Gastrocnemius medialis (tissue), 4 donors: ENCODE measurements at regions not wholly inside any gene's neighbourhood (a gene's known extent, or its start where the extent isn't known, plus 50 kb on each side); places are given as distances from the start of the nearest gene placed in this dataset.

Experiments
- ATAC-seq, 2 donors: fragments of 150-250 bp; one replicate each; pipeline ENCODE4 v1.9.1; 2016
- DNase-seq, 2 donors: peaks; one replicate each; pipeline ENCODE4 v3.0.0-alpha.2; 2019
- H3K27ac ChIP-seq, 4 donors: fragments of 200-600 bp; sonication (generic); 1 replicate in 1 of 4; 2 replicates in 3 of 4; pipeline ENCODE4 v1.5.1; 2016 to 2018; ENCODE audit warnings: mild to moderate bottlenecking in 2 of 4, moderate library complexity in 1 of 4
- H3K27me3 ChIP-seq, 3 donors: fragments of 200-600 bp; sonication (generic) in 2 of 3; 1 replicate in 1 of 3; 2 replicates in 2 of 3; pipeline versions ENCODE4 v1.5.1 to v1.6.0; 2016 to 2019; ENCODE audit warnings: mild to moderate bottlenecking in 1 of 3, moderate library complexity in 1 of 3
- H3K36me3 ChIP-seq, 2 donors: fragments of 200-600 bp; sonication (generic) in 1 of 2; one replicate each; pipeline ENCODE4 v1.5.1; 2017 to 2018
- H3K4me1 ChIP-seq, 2 donors: fragments of 200-600 bp; sonication (generic) in 1 of 2; one replicate each; pipeline ENCODE4 v1.5.1; 2016 to 2017; ENCODE audit warnings: mild to moderate bottlenecking in 2 of 2
- H3K4me3 ChIP-seq, 4 donors: fragments of 200-600 bp; sonication (generic) in 3 of 4; 1 replicate in 1 of 4; 2 replicates in 3 of 4; pipeline ENCODE4 v1.5.1; 2016 to 2019; ENCODE audit warnings: mild to moderate bottlenecking in 2 of 4
- H3K9me3 ChIP-seq, 3 donors: fragments of 200-600 bp; sonication (generic) in 2 of 3; 1 replicate in 1 of 3; 2 replicates in 2 of 3; pipeline ENCODE4 v1.5.1; 2016 to 2019
- POLR2A ChIP-seq, 2 donors: fragments of 450-650 bp; IDR thresholded peaks; one replicate each; pipeline ENCODE4 v1.6.1; 2017; ENCODE audit warnings: antibody characterized with exemption in 2 of 2, mild to moderate bottlenecking in 2 of 2, moderate library complexity in 2 of 2
- in situ Hi-C, 4 donors: fragments of 200-750 bp; cut with MboI; loops; one replicate each; pipeline versions ENCODE4 v1.15.0 to v1.8.0; 2017; ENCODE audit warnings: low sequenced_read_pairs in 4 of 4
- intact Hi-C: fragments of 100-400 bp; cut with DNase I; formaldehyde crosslinking; loops from one replicate; pipeline ENCODE4 v1.15.1; 2023; ENCODE audit warnings: low total_unique reads
- TF ChIP-seq, protein P1 (sequence below), 5 experiments: fragments of 450-650 bp in 3 of 5; fragments of 200-600 bp in 2 of 5; sonication (generic) in 2 of 5; IDR thresholded peaks in 4 of 5; conservative IDR thresholded peaks in 1 of 5; 1 replicate in 4 of 5; 2 replicates in 1 of 5; pipeline ENCODE4 v1.5.1; 2016 to 2019; ENCODE audit warnings: antibody characterized with exemption in 5 of 5, mild to moderate bottlenecking in 3 of 5, moderate library complexity in 3 of 5

- in situ Hi-C loops, result no loop called here
- DNase-seq, result no peak
- Histone ChIP-seq H3K27ac (no peak overlapping the region), H3K36me3 (no peaks in the 10 kb centered on the region), H3K4me1 (no peaks in the 10 kb centered on the region), H3K27me3 (no peaks in the 10 kb centered on the region), H3K9me3 (no peaks in the 10 kb centered on the region), H3K4me3 (no peak overlapping the region)
- ATAC-seq, result no peak
- intact Hi-C loops, result no loop called here
- TF ChIP-seq, protein P1, sequence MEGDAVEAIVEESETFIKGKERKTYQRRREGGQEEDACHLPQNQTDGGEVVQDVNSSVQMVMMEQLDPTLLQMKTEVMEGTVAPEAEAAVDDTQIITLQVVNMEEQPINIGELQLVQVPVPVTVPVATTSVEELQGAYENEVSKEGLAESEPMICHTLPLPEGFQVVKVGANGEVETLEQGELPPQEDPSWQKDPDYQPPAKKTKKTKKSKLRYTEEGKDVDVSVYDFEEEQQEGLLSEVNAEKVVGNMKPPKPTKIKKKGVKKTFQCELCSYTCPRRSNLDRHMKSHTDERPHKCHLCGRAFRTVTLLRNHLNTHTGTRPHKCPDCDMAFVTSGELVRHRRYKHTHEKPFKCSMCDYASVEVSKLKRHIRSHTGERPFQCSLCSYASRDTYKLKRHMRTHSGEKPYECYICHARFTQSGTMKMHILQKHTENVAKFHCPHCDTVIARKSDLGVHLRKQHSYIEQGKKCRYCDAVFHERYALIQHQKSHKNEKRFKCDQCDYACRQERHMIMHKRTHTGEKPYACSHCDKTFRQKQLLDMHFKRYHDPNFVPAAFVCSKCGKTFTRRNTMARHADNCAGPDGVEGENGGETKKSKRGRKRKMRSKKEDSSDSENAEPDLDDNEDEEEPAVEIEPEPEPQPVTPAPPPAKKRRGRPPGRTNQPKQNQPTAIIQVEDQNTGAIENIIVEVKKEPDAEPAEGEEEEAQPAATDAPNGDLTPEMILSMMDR (IDR thresholded peaks at IDR 0.05 in 4 of 5, conservative IDR thresholded peaks at IDR 0.05 in 1 of 5), result no peak
- TF ChIP-seq POLR2A (IDR thresholded peaks at IDR 0.05), result no peak
These were observed 426.2 kb downstream of the ETV1 start for GRCh38 chr7:13563257-13563656.

DNA sequence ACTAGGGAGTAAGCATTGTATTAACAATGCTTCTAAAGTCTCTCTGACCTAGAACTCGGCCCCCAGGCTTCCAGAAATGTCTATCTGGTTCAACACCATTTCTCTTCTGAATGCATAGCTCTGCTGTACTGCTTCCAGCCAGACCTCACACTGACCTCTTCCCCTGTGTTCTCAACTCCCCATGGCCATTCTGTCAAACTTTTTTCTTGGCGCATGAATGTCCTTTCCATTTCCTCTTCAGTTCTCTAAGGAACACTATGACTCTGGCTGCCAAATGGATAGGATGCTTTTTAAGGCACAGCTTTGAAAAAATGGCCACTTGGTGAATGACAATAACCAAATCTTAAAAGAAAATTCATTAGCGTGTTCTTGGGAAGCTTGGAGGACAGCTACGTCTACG lies 425.8 kb downstream of the ETV1 start:
- H3K9me3 ChIP-seq, result no peaks in the 10 kb centered on the region
- no peaks in the 10 kb centered on the region for H3K36me3 ChIP-seq
- in situ Hi-C loops, result no loop called here
- ATAC-seq (no peak), DNase-seq (no peak)
- no peaks in the 10 kb centered on the region for H3K27me3 ChIP-seq
- no peaks in the 10 kb centered on the region for H3K4me1 ChIP-seq
- intact Hi-C loops, result no loop called here
- H3K4me3 ChIP-seq, result no peak overlapping the region
- TF ChIP-seq POLR2A (IDR thresholded peaks at IDR 0.05), result no peak
- TF ChIP-seq, protein P1 (IDR thresholded peaks at IDR 0.05 in 4 of 5, conservative IDR thresholded peaks at IDR 0.05 in 1 of 5), result no peak
- no peak overlapping the region for H3K27ac ChIP-seq

- intact Hi-C loops (no loop called here), in situ Hi-C loops (no loop called here)
- H3K4me1 ChIP-seq, result no peaks in the 10 kb centered on the region
- H3K36me3 ChIP-seq, result no peaks in the 10 kb centered on the region
- ATAC-seq (no peak), DNase-seq (no peak)
- no peak overlapping the region for H3K4me3 ChIP-seq
- no peak overlapping the region for H3K27ac ChIP-seq
- TF ChIP-seq POLR2A (IDR thresholded peaks at IDR 0.05), result no peak
- TF ChIP-seq, protein P1 (IDR thresholded peaks at IDR 0.05 in 4 of 5, conservative IDR thresholded peaks at IDR 0.05 in 1 of 5), result no peak
- H3K9me3 ChIP-seq, result no peaks in the 10 kb centered on the region
- no peaks in the 10 kb centered on the region for H3K27me3 ChIP-seq
These were observed 411.8 kb downstream of the ETV1 start for GRCh38 chr7:13577566-13578145.

GRCh38 chr7:13578294-13578693 lies 411.2 kb downstream of the ETV1 start:
- H3K27ac ChIP-seq, result no peak overlapping the region
- H3K27me3 ChIP-seq, result no peaks in the 10 kb centered on the region
- no peaks in the 10 kb centered on the region for H3K9me3 ChIP-seq
- TF ChIP-seq POLR2A (IDR thresholded peaks at IDR 0.05), result no peak
- TF ChIP-seq, protein P1 (IDR thresholded peaks at IDR 0.05 in 4 of 5, conservative IDR thresholded peaks at IDR 0.05 in 1 of 5), result no peak
- H3K36me3 ChIP-seq, result no peaks in the 10 kb centered on the region
- DNase-seq (no peak), ATAC-seq (no peak)
- intact Hi-C loops (no loop called here), in situ Hi-C loops (no loop called here)
- no peak overlapping the region for H3K4me3 ChIP-seq
- no peaks in the 10 kb centered on the region for H3K4me1 ChIP-seq

DNA sequence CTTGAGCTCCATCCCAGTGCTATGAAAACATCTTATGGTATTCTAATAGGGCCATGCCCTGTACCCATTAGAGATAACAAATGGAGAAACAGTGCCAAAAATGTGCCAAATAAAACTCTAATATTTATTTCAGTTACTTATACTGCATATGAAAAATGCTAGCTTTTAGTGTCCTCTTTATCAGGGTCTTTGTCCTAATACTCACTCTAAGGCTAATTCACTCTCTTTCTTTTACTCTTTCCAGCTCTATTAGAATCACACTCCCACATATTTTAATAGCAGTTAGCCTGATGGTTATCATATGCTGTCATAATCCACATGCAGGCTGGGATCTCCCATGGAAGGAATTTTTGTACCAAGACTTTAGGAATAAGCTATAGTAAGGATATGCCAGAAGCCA lies 408.4 kb downstream of the ETV1 start:
- TF ChIP-seq POLR2A (IDR thresholded peaks at IDR 0.05), result no peak
- TF ChIP-seq, protein P1 (IDR thresholded peaks at IDR 0.05 in 4 of 5, conservative IDR thresholded peaks at IDR 0.05 in 1 of 5), result no peak
- Histone ChIP-seq H3K4me3 (no peak overlapping the region), H3K4me1 (no peaks in the 10 kb centered on the region), H3K27me3 (no peaks in the 10 kb centered on the region), H3K36me3 (no peaks in the 10 kb centered on the region), H3K9me3 (no peaks in the 10 kb centered on the region), H3K27ac (no peak overlapping the region)
- DNase-seq (no peak), ATAC-seq (no peak)
- in situ Hi-C loops, result no loop called here
- intact Hi-C loops, result no loop called here
